ENCODE measurements at regions not wholly inside any gene's neighbourhood (a gene's known extent, or its start where the extent isn't known, plus 50 kb on each side); places are given as distances from the start of the nearest gene placed in this dataset.
"Not testable (repeated sequence)": the region's sequence is repeated elsewhere in the genome, so short reads cannot be mapped to it uniquely, and the experiment has no call there.

GRCh38 chr2:114123925-114124324 is 234.0 kb downstream of the ACTR3 start:
- intact Hi-C loops (cut with DNase I; ENCODE audit: low total_unique reads) = no loop called here
- H3K4me3 ChIP-seq (ENCODE audit: low read depth, poor library complexity, severe bottlenecking) = no peak overlapping the region
- no peak for TF ChIP-seq POLR2A (IDR thresholded peaks at IDR 0.05)
- TF ChIP-seq, protein P1, sequence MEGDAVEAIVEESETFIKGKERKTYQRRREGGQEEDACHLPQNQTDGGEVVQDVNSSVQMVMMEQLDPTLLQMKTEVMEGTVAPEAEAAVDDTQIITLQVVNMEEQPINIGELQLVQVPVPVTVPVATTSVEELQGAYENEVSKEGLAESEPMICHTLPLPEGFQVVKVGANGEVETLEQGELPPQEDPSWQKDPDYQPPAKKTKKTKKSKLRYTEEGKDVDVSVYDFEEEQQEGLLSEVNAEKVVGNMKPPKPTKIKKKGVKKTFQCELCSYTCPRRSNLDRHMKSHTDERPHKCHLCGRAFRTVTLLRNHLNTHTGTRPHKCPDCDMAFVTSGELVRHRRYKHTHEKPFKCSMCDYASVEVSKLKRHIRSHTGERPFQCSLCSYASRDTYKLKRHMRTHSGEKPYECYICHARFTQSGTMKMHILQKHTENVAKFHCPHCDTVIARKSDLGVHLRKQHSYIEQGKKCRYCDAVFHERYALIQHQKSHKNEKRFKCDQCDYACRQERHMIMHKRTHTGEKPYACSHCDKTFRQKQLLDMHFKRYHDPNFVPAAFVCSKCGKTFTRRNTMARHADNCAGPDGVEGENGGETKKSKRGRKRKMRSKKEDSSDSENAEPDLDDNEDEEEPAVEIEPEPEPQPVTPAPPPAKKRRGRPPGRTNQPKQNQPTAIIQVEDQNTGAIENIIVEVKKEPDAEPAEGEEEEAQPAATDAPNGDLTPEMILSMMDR (IDR thresholded peaks at IDR 0.05) = no peak
- no peak for DNase-seq (ENCODE audit: low spot score in 2 of 2)
- 80 to 83% methylated on average over 3 of the region's 3 CpGs for WGBS, 2 donors

DNA sequence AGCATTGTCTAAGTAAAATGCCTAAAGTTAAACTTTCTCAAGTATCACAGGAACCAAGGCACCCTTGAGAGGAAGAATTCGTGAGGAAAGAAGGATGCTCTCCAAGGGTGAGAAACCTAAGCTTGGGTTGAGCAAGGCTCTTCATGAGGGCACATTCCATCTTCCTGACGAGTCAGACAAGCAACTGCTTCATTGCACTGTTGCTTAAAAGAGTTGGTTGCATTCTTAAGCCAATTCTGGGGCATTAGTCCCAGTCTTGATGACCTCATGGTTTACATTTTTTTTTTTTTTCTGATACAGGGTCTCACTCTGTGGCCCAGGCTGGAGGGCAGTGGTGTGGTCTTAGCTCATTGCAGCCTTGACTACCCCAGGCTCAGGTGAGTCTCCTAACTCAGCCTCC is 237.5 kb downstream of the ACTR3 start:
- intact Hi-C loops (cut with DNase I; ENCODE audit: low total_unique reads) = no loop called here
- no peak overlapping the region for H3K4me3 ChIP-seq (ENCODE audit: low read depth, poor library complexity, severe bottlenecking)
- TF ChIP-seq, protein P1 (IDR thresholded peaks at IDR 0.05) = no peak
- no peak for TF ChIP-seq POLR2A (IDR thresholded peaks at IDR 0.05)
- WGBS, 2 donors = 57 to 68% methylated on average over 2 of the region's 2 CpGs
- no peak for DNase-seq (ENCODE audit: low spot score in 2 of 2)

- intact Hi-C loops (cut with DNase I; ENCODE audit: low total_unique reads) = no loop called here
- no peak for DNase-seq (ENCODE audit: low spot score in 2 of 2)
- TF ChIP-seq POLR2A (IDR thresholded peaks at IDR 0.05) = no peak
- TF ChIP-seq, protein P1 (IDR thresholded peaks at IDR 0.05) = no peak
- WGBS, 2 donors = 82 to 87% methylated on average over 3 of the region's 3 CpGs
- no peak overlapping the region for H3K4me3 ChIP-seq (ENCODE audit: low read depth, poor library complexity, severe bottlenecking)
Measured at GRCh38 chr2:114128263-114128662, 238.4 kb downstream of the ACTR3 start.

DNA sequence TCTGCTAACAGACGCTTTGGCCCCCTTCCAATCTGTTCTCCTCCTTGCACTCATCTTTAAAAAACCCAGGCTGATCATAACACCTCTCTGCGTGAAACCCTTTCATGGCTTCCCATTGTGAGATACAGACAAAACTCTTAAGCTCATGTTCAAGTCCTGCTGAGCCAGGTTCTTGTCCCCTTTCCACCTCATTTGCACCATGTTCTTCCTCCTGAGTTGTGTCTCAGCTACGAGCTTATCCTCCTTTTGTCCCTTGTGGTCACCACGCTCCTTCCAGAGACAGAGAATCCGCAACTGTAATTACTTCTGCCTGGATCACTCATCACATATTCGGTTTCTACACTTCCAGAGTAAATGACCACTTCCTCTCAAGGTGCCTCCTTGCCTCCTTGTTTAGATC is 238.8 kb downstream of the ACTR3 start:
- intact Hi-C loops (cut with DNase I; ENCODE audit: low total_unique reads) = no loop called here
- TF ChIP-seq POLR2A (IDR thresholded peaks at IDR 0.05) = no peak
- TF ChIP-seq, protein P1 (IDR thresholded peaks at IDR 0.05) = no peak
- H3K4me3 ChIP-seq (ENCODE audit: low read depth, poor library complexity, severe bottlenecking) = no peak overlapping the region
- no peak for DNase-seq (ENCODE audit: low spot score in 2 of 2)
- 78 to 82% methylated on average over 6 of the region's 6 CpGs for WGBS, 2 donors

DNA sequence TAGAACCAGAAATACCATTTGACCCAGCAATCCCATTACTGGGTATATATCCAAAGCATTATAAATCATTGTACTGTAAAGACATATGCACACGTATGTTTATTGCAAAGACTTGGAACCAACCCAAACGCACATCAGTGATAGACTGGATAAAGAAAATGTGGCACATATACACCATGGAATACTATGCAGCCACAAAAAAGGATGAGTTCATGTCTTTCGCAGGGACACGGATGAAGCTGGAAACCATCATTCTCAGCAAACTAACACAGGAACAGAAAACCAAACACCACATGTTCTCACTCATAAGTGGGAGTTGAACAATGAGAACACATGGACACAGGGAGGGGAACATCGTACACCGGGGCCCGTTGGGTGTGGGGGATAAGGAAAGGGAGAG is 242.2 kb downstream of the ACTR3 start:
- H3K4me3 ChIP-seq (ENCODE audit: low read depth, poor library complexity, severe bottlenecking); intact Hi-C loops (cut with DNase I; ENCODE audit: low total_unique reads); DNase-seq (ENCODE audit: low spot score in 2 of 2): not testable (repeated sequence)
- 87 to 92% methylated on average over 7 of the region's 7 CpGs for WGBS, 2 donors

GRCh38 chr2:114134146-114134545 is 244.3 kb downstream of the ACTR3 start:
- intact Hi-C loops (cut with DNase I; ENCODE audit: low total_unique reads) = no loop called here

More at GRCh38 chr2:114134146-114134545, 244.3 kb downstream of the ACTR3 start:
- H3K4me3 ChIP-seq (ENCODE audit: low read depth, poor library complexity, severe bottlenecking) = no peak overlapping the region
- 58 to 70% methylated on average over 2 of the region's 2 CpGs for WGBS, 2 donors
- TF ChIP-seq, protein P1 (IDR thresholded peaks at IDR 0.05) = no peak
- no peak for TF ChIP-seq POLR2A (IDR thresholded peaks at IDR 0.05)
- no peak for DNase-seq (ENCODE audit: low spot score in 2 of 2)

Measured in lower leg skin (tissue), 4 donors.